PC-3 (cell line): ENCODE measurements at regions not wholly inside any gene's neighbourhood (a gene's known extent, or its start where the extent isn't known, plus 50 kb on each side); places are given as distances from the start of the nearest gene placed in this dataset.

Source experiments
- ATAC-seq: fragments of 200-7000 bp; cut with Tn5 transposase; 2 replicates; pipeline ENCODE4 v1.9.1; 2020; ENCODE audit warnings: mild to moderate bottlenecking, moderate library complexity
- BruUV-seq: library from RNA; stranded (reverse); fragments of 400-500 nt; replicated peaks from 2 replicates; lab custom pipeline; 2021; lab: Mats Ljungman, UMichigan
- CTCF ChIA-PET: fragments of 300-600 bp; sonication (Branson Sonifier 250); formaldehyde crosslinking; loops from one replicate; lab custom pipeline; 2022; ENCODE audit warnings: antibody characterized with exemption; lab: Charles Lee
- POLR2A ChIA-PET: fragments of 300-600 bp; sonication (Branson Sonifier 250); formaldehyde crosslinking; loops from one replicate; lab custom pipeline; 2022; ENCODE audit warnings: antibody characterized with exemption; ENCODE audit not compliant: unreplicated experiment; lab: Charles Lee
- DNase-seq: peaks from one replicate; pipeline ENCODE4 v3.0.0-alpha.2; 2015
- H2AFZ ChIP-seq: fragments of 300-600 bp; sonication (generic); 2 replicates; pipeline ENCODE4 v1.6.0; 2016; ENCODE audit warnings: antibody characterized with exemption, low read length
- H3F3A ChIP-seq: fragments of 300-600 bp; sonication (generic); one replicate; pipeline ENCODE4 v1.6.0; 2017; ENCODE audit warnings: antibody characterized with exemption, low read length, control low read depth, mild to moderate bottlenecking; ENCODE audit not compliant: unreplicated experiment
- H3K27ac ChIP-seq: fragments of 300-600 bp; sonication (generic); 2 replicates; pipeline ENCODE4 v1.5.1; 2016; ENCODE audit warnings: mild to moderate bottlenecking, low read length
- H3K27me3 ChIP-seq: fragments of 300-600 bp; sonication (generic); 2 replicates; pipeline ENCODE4 v1.6.1; 2016; ENCODE audit warnings: low read length, mixed read lengths
- H3K36me3 ChIP-seq: fragments of 300-600 bp; sonication (generic); 2 replicates; pipeline ENCODE4 v1.6.1; 2016; ENCODE audit warnings: low read depth, mixed run types, low read length, mixed read lengths
- H3K4me1 ChIP-seq: fragments of 300-600 bp; sonication (generic); 2 replicates; pipeline ENCODE4 v1.5.1; 2016; ENCODE audit warnings: low read length; ENCODE audit not compliant: insufficient read depth
- H3K4me2 ChIP-seq: fragments of 300-600 bp; sonication (generic); 2 replicates; pipeline ENCODE4 v1.6.0; 2016; ENCODE audit warnings: low read length
- H3K4me3 ChIP-seq: fragments of 300-600 bp; sonication (generic); 2 replicates; pipeline ENCODE4 v1.5.1; 2016; ENCODE audit warnings: mild to moderate bottlenecking, low read length, mixed read lengths
- H3K79me2 ChIP-seq: fragments of 300-600 bp; sonication (generic); 2 replicates; pipeline ENCODE4 v1.6.1; 2017; ENCODE audit warnings: low read length, mixed read lengths
- H3K9ac ChIP-seq: fragments of 300-600 bp; sonication (generic); 2 replicates; pipeline ENCODE4 v1.6.0; 2016; ENCODE audit warnings: mild to moderate bottlenecking, low read length
- H3K9me2 ChIP-seq: fragments of 300-600 bp; sonication (generic); replicated peaks from 2 replicates; pipeline ENCODE4 v1.6.1; 2016; ENCODE audit warnings: mixed run types, low read length, mixed read lengths
- H3K9me3 ChIP-seq: fragments of 300-600 bp; sonication (generic); 2 replicates; pipeline ENCODE4 v1.6.1; 2016; ENCODE audit warnings: low read length, mixed read lengths
- H4K20me1 ChIP-seq: fragments of 300-600 bp; sonication (generic); 2 replicates; pipeline ENCODE4 v1.6.1; 2016; ENCODE audit warnings: low read length, mixed read lengths
- CTCF ChIP-seq: fragments of 300-600 bp; sonication (generic); conservative IDR thresholded peaks from 2 replicates; pipeline ENCODE4 v1.5.1; 2017; ENCODE audit warnings: antibody characterized with exemption, low read depth, mild to moderate bottlenecking, low read length
- EZH2 ChIP-seq: fragments of 300-600 bp; sonication (generic); IDR thresholded peaks from one replicate; pipeline ENCODE4 v1.6.1; 2017; ENCODE audit warnings: antibody characterized with exemption, mild to moderate bottlenecking, low read length; ENCODE audit not compliant: unreplicated experiment
- EZH2phosphoT487 ChIP-seq: fragments of 300-600 bp; sonication (generic); IDR thresholded peaks from 2 replicates; pipeline ENCODE4 v1.6.1; 2018; ENCODE audit warnings: mild to moderate bottlenecking, antibody characterized with exemption, low read length, borderline replicate concordance
- intact Hi-C: fragments of 100-400 bp; cut with micrococcal nuclease; formaldehyde crosslinking; loops from 2 replicates; pipeline ENCODE4 v1.9.0; 2023

- Histone ChIP-seq H4K20me1 (no peaks in the 10 kb centered on the region), H2AFZ (peak overlapping the region; percentile 46), H3K27me3 (no peaks in the 10 kb centered on the region), H3K9ac (peak overlapping the region; percentile 33), H3K9me3 (no peaks in the 10 kb centered on the region), H3K4me1 (peaks cover 36% of the 10 kb centered on the region), H3K4me2 (peak overlapping the region; percentile 46), H3F3A (no peaks in the 10 kb centered on the region), H3K79me2 (no peaks in the 10 kb centered on the region), H3K27ac (peak overlapping the region; percentile 74), H3K4me3 (peak overlapping the region; percentile 11; the same call in 1 of the 2 replicates), H3K9me2 (no peaks in the 10 kb centered on the region), H3K36me3 (no peaks in the 10 kb centered on the region)
- intact Hi-C loops = loop anchor here (1.0 to 10.0 kb wide), 4 partner anchors 20 to 307 kb away; no protein-coding TSS in a partner anchor
- CTCF ChIA-PET = interaction anchor here (1.4 kb wide), 1 partner anchor 14 kb away, joined by 7 read pairs; no protein-coding TSS in a partner anchor
- POLR2A ChIA-PET = interaction anchor here (1.0 to 1.4 kb wide), 2 partner anchors 14 to 18 kb away, joined by 6 read pairs; no protein-coding TSS in a partner anchor
- DNase-seq (peak; percentile 84), ATAC-seq (peak; percentile 93)
- TF ChIP-seq EZH2 (no peak), EZH2phosphoT487 (no peak), CTCF (no peak)
- BruUV-seq = no TSS peak
These were observed 161.3 kb downstream of the ABHD5 start for GRCh38 chr3:43852066-43852465.

GRCh38 chr3:43854283-43854682 lies 163.5 kb downstream of the ABHD5 start:
- DNase-seq (no peak), ATAC-seq (no peak)
- H3K9ac ChIP-seq = no peak overlapping the region
- H4K20me1 ChIP-seq = no peaks in the 10 kb centered on the region
- TF ChIP-seq EZH2phosphoT487 = no peak
- H2AFZ ChIP-seq = no peak overlapping the region
- no TSS peak for BruUV-seq
- no peaks in the 10 kb centered on the region for H3K36me3 ChIP-seq
- H3K79me2 ChIP-seq = no peaks in the 10 kb centered on the region
- no peaks in the 10 kb centered on the region for H3F3A ChIP-seq
- CTCF ChIA-PET = no interaction called here
- H3K4me1 ChIP-seq = peaks cover 36% of the 10 kb centered on the region
- no peaks in the 10 kb centered on the region for H3K9me2 ChIP-seq
- intact Hi-C loops = loop anchor here (5.0 to 10.0 kb wide), 3 partner anchors 151 to 309 kb away; no protein-coding TSS in a partner anchor
- POLR2A ChIA-PET = no interaction called here
- no peaks in the 10 kb centered on the region for H3K27me3 ChIP-seq
- no peaks in the 10 kb centered on the region for H3K9me3 ChIP-seq
- no peak overlapping the region for H3K27ac ChIP-seq
- H3K4me2 ChIP-seq = no peak overlapping the region
- no peak overlapping the region for H3K4me3 ChIP-seq

- no TSS peak for BruUV-seq
- H3K27ac ChIP-seq = no peak overlapping the region
- no peak overlapping the region for H3K9ac ChIP-seq
- H3K79me2 ChIP-seq = no peaks in the 10 kb centered on the region
- intact Hi-C loops = loop anchor here (1.0 to 10.0 kb wide), 4 partner anchors 150 to 343 kb away; no protein-coding TSS in a partner anchor
- H2AFZ ChIP-seq = no peak overlapping the region
- no peak overlapping the region for H3K4me3 ChIP-seq
- no peak for ATAC-seq
- peaks cover 36% of the 10 kb centered on the region for H3K4me1 ChIP-seq
- no peaks in the 10 kb centered on the region for H3F3A ChIP-seq
- no peak overlapping the region for H3K4me2 ChIP-seq
- H3K9me2 ChIP-seq = no peaks in the 10 kb centered on the region
- H3K9me3 ChIP-seq = no peaks in the 10 kb centered on the region
- no peak for DNase-seq
- no peaks in the 10 kb centered on the region for H4K20me1 ChIP-seq
- H3K36me3 ChIP-seq = no peaks in the 10 kb centered on the region
- POLR2A ChIA-PET = no interaction called here
- no peaks in the 10 kb centered on the region for H3K27me3 ChIP-seq
- TF ChIP-seq EZH2phosphoT487 (no peak), EZH2 (no peak), CTCF (no peak)
- CTCF ChIA-PET = interaction anchor here (1.2 kb wide), 1 partner anchor 99 kb away, joined by 4 read pairs; no protein-coding TSS in a partner anchor
These were observed 164.2 kb downstream of the ABHD5 start for GRCh38 chr3:43854916-43855315.
